Activated CD4-positive, CD25-positive, alpha-beta regulatory T cell treated with anti-CD3 and anti-CD28 coated beads, Interleukin-2, amount 50 U/mL, for 72 hours (primary cell): ENCODE measurements at regions not wholly inside any gene's neighbourhood (a gene's known extent, or its start where the extent isn't known, plus 50 kb on each side); places are given as distances from the start of the nearest gene placed in this dataset.

ENCODE experiments used
- DNase-seq: peaks from one replicate; pipeline ENCODE4 v3.0.0; 2021

DNA sequence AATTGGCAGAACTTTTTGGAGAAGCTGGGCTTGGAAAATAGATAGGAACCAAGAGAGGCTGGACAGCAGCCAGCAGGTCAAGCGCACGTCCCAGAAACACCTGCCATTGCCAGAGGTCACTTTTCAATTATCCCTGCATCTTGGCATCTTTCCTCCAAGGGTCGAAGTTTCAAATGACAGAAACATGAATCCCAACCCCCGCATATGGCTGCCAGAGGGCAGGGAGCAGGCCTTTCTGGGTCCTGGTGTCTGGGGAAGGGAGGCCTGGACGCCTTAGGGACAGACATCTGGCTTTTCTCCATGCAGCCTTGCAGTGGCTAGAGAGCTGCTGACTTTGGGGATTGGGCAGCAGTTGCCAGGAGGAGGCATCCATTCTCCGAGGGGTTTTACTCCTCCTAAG is 164.5 kb upstream of the TPM1 start:
- DNase-seq, result no peak

- no peak for DNase-seq
Observed at GRCh38 chr15:62879770-62880169, 162.8 kb upstream of the TPM1 start.

- no peak for DNase-seq
Observed at GRCh38 chr15:62880278-62880677, 162.3 kb upstream of the TPM1 start.

- DNase-seq, result no peak
Observed at GRCh38 chr15:62881056-62881455, 161.5 kb upstream of the TPM1 start.

DNA sequence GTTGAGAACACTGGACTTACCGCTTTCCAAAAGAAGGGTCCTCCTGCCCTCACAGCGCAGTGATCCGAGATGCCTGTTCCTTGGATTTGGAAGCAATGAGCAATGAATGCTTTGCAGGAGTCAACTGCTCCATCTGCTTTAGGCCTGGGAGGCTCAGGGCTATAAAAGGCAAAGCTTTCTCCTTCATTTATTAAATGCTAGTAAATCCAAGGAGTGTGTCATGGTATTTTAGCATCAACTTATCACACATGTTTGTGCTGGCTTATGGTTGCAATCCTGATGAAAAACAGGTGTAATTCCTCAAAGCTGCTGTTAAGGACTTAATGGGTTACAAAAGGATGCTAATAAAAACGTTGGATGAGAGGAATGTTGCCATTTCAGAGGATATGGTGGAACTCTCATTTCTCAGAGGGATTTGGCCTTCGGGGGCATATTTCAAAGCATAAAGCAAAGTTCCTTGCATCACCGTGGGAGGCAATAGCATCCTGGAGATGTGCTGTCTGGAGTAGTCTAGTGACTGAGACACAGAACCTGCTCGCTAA is 158.5 kb upstream of the TPM1 start:
- no peak for DNase-seq

GRCh38 chr15:62886431-62887071 is 156.0 kb upstream of the TPM1 start:
- no peak for DNase-seq

DNA sequence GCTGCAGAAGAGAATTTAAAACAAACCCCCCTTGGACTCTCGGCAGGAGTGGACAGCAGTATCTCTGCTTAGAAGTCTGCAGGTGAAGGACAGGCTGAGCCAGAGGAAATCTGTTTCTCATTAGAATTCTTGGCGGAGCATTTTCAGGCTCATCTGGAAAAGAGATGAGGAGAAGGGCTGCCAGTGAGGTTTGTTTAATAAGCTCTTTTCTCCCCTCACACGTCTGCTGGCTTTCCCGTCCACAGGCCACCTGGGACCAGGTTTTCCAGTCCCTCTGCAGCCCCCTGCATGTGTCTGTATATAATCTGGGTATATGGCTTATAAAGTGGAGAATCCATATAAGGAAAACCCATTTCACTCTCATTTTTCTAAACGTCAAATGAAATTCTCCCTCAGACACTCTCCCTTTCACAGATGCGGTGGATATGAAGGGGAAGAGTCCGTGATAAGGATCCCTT is 155.4 kb upstream of the TPM1 start:
- DNase-seq, result no peak

DNA sequence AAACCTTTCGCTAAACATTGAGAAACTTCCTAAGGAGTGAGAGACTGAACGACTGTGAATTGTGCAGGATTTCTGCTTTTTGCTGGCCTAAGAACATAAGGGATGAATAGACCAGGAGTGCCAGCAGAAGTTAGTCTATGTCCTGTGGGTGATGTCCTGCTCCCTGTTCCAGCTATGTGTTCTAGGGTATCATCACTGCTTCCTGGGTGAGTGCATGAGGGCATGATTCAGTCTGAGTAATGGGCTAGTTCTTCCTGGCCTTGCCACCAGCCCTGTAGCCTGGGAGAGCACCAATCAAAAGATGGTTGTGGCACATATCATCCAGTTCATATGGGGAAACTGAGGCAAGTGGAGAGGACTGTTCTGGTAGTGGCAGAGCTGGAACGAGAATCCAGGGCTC is 153.9 kb upstream of the TPM1 start:
- DNase-seq, result no peak

- DNase-seq, result no peak
Observed at GRCh38 chr15:62889141-62889661, 153.3 kb upstream of the TPM1 start.

- DNase-seq, result no peak
Observed at GRCh38 chr15:62889734-62890505, 152.6 kb upstream of the TPM1 start.

GRCh38 chr15:62894322-62895085 is 148.0 kb upstream of the TPM1 start:
- DNase-seq, result no peak

- no peak for DNase-seq
Observed at GRCh38 chr15:62895139-62895866, 147.2 kb upstream of the TPM1 start.

DNA sequence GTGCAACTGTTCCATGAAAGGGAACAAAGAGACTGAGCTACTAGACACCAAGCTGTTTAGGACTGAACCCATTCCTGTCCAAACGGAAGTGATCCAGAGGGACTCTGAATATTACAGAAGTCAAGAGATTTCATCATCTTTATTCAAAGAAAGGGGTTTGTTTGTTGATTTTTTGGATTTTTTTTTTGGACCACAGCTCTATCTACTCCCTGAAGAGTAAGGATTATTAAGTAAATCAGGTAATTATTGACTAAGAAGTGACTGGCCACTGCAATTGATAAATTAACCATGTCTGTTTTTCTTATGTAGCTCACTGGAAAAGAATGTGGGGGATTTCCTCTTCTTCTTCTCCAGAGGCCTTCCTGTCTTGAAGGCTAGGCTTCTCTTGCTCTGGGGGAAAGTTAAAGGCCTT is 146.6 kb upstream of the TPM1 start:
- DNase-seq, result no peak

- DNase-seq, result no peak
Observed at GRCh38 chr15:62896380-62896866, 146.1 kb upstream of the TPM1 start.

- DNase-seq, result no peak
Observed at GRCh38 chr15:62896969-62897486, 145.5 kb upstream of the TPM1 start.

DNA sequence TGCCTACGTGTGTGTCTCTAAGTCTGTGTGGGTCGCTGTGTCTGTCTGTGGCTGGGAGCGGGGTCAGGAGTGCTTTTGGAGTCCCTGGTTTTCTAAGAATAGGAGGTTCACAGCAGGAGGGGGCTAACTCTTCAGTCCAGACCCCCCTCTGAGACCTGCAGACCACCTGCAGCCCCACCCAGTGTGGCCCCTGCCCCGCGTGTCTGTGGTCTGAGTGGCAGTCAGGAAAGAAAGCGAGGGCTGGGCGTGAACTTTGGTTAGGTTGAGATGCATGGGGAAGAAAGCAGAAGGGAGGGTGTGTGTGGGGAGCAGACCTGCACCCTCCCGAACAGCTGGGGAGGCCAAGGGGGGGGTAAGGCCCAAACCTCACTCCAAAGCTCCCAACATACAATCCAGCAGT is 144.9 kb upstream of the TPM1 start:
- DNase-seq, result no peak

DNA sequence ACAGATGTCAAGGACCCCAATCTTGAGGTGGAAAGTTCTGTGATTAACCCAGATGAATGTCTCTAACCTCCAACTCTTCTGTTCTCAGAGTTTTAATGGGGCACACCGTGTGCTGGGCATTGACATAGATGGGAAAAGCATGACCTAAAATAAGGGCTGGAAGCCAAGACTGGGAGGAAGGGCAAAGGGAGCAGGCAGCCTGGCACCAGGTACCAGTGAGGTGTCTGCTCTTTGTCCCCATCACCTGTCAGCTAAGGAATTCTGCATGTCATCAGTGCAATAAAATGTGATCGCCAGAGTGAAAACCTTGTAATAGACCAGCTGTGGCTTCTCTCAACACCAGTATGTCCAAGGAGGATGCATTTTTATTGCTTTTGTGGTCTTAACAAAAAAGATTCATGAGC is 143.5 kb upstream of the TPM1 start:
- no peak for DNase-seq

GRCh38 chr15:62900071-62900802 is 142.3 kb upstream of the TPM1 start:
- DNase-seq, result no peak

DNA sequence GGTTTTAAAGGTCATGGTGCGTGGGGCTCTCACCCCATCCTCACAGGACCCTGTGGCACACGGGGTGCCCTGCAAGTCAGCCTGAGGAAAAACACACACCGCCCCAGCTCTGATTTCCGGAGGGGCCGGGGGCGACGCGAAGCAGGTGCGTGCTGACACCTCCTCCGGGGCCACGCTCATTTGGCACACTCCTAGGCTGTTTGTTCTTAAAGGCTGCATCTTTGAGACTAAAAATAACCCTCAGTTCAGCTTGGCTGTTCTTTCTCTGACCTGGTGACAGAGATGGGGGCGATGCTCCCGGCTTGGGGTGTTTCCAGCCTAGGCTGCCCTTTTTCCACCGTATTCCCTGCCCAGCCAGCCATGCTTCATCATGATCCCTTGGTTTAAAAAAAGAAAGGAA is 141.5 kb upstream of the TPM1 start:
- DNase-seq, result no peak

DNA sequence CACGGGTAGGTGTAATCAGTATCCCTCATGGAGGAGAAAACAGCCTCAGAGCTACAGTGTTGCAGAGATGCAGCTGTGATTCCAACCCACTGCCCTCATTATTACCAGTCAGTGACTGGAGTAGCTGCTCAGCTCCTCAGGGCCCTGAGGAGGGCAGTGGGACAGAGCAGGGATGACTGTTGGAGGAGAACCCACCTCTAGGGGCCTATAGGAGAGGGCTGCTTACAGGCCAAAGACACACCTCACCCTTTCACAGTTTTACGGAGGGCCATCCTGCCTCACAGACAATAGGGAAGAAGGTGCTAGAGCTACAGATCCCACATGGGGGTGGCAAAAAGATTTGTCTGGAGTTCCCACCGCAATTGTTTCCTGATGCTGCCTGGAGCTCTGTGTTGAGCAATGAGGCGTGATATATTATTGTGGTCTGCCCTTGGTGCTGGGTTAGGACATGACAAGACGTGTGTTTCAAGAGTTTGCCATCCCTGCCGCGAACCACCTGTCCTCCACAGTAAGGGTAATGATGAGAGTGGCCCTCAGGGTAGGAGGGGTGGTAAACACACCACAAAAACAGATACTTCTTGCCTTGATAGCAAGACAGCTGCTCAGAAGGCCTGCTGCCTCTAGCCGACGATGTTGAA is 140.5 kb upstream of the TPM1 start:
- DNase-seq, result no peak

DNA sequence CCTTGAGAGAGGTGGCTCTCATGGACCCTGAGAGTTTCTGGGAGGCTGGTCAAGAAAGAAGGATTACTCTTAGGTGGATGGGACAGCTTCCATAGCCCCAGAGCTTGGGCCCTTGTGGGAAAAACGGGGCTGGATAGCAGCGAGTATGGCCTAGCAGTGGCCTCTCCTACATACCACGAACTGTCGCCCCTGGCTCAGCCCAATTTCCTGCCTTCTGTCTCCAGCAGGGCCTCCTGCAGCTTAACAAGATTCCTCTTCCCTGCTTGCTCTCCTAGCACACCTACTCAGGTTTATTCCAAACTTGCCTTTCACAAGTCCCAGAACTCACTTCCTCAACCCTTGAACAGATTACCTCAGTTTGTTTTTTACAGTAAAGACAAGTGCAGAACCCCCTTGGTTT is 139.7 kb upstream of the TPM1 start:
- DNase-seq, result no peak
